ENCODE measurements at regions not wholly inside any gene's neighbourhood (a gene's known extent, or its start where the extent isn't known, plus 50 kb on each side); places are given as distances from the start of the nearest gene placed in this dataset.
A peak's percentile ranks its signal among the peaks of the same experiment; 100 is the strongest.

- 93% methylated on average over 22 of the region's 22 CpGs; no CpG with 5 or more reads in 1 of the 2 experiments for WGBS, 2 experiments (ENCODE audit: extremely low coverage in 1 of 2, insufficient coverage in 1 of 2, insufficient read length in 1 of 2, insufficient replicate concordance in 2 of 2, low coverage in 1 of 2, low lambda C conversion rate in 2 of 2, missing lambda C conversion rate in 1 of 2)
- H3K18ac ChIP-seq (ENCODE audit: extremely low read depth, low read length): no peak overlapping the region
- H4K91ac ChIP-seq (replicated peaks; ENCODE audit: insufficient read length, low read length): no peak overlapping the region
- H2BK120ac ChIP-seq (replicated peaks; ENCODE audit: low read depth, low read length): no peak overlapping the region
- no peak overlapping the region for H4K5ac ChIP-seq (ENCODE audit: insufficient read length, low read depth, low read length)
- H2BK5ac ChIP-seq (ENCODE audit: low read depth, low read length): no peak overlapping the region
- H3K36me3 ChIP-seq (ENCODE audit: control insufficient read depth in 2 of 4, insufficient read depth in 4 of 4, low read length in 3 of 4): no peaks in the 10 kb centered on the region
- no peaks in the 10 kb centered on the region; a peak in 1 of 7 replicates for H3K4me1 ChIP-seq (replicated peaks in 1 of 4; ENCODE audit: control insufficient read depth in 3 of 4, insufficient read depth in 4 of 4, low read length in 3 of 4)
- H3K4me3 ChIP-seq (ENCODE audit: extremely low read depth in 1 of 4, insufficient read depth in 2 of 4, low read depth in 3 of 4, low read length in 4 of 4): no peak overlapping the region
- H3K56ac ChIP-seq (replicated peaks; ENCODE audit: insufficient read length, low read depth, low read length): no peak overlapping the region
- no peak overlapping the region for H2BK20ac ChIP-seq (ENCODE audit: low read length)
- no peak overlapping the region for H3K4ac ChIP-seq (replicated peaks; ENCODE audit: insufficient read length, low read depth, low read length)
- no peak overlapping the region for H3K4me2 ChIP-seq (ENCODE audit: insufficient read depth in 1 of 2, low read depth in 2 of 2, low read length in 2 of 2)
- H3K9ac ChIP-seq (replicated peaks in 1 of 4; ENCODE audit: extremely low read depth in 1 of 4, low read depth in 3 of 4, low read length in 3 of 4): no peak overlapping the region
- H3K79me1 ChIP-seq (ENCODE audit: low read depth, low read length): no peaks in the 10 kb centered on the region
- H3K9me3 ChIP-seq (ENCODE audit: insufficient read depth in 2 of 2, low read depth in 1 of 2, low read length in 1 of 2): no peaks in the 10 kb centered on the region
- no peak overlapping the region for H3K23ac ChIP-seq (ENCODE audit: insufficient read length)
- no peak overlapping the region for H2AK5ac ChIP-seq (ENCODE audit: low read depth, low read length)
- peak overlapping the region; percentile 35; the same call in 1 of the 2 replicates for H2AFZ ChIP-seq (ENCODE audit: low read length)
- ChIA-PET CTCF (ENCODE audit: partially characterized antibody) (interaction anchor here (0.6 to 1.7 kb wide), 4 partner anchors 13 to 485 kb away, joined by 3 to 5 read pairs (median 3); no protein-coding TSS in a partner anchor), POLR2A (ENCODE audit: partially characterized antibody) (no interaction called here)
- DNase-seq (ENCODE audit: low read depth in 1 of 2, low spot score in 2 of 2): no peak
- H2BK12ac ChIP-seq (ENCODE audit: low read depth, low read length): no peak overlapping the region
- H3K23me2 ChIP-seq (ENCODE audit: low read depth, low read length): no peaks in the 10 kb centered on the region
- H2BK15ac ChIP-seq (ENCODE audit: low read length): no peak overlapping the region
- TF ChIP-seq CTCF (IDR thresholded peaks at IDR 0.05; ENCODE audit: control extremely low read depth in 1 of 3, insufficient read depth in 1 of 3, low read depth in 1 of 3, low read length in 3 of 3) (peak in 2 of 3 experiments; percentile 9 to 28; a peak in 2 of 4 replicates), RAD21 (IDR thresholded peaks at IDR 0.05 in 1 of 2, conservative IDR thresholded peaks at IDR 0.05 in 1 of 2; ENCODE audit: low read depth in 2 of 2, low read length in 2 of 2) (peak; percentile 9 to 21; a peak in 2 of 4 replicates), BCL11A (IDR thresholded peaks at IDR 0.05; ENCODE audit: low read depth in 2 of 2, low read length in 2 of 2) (no peak)
- no peaks in the 10 kb centered on the region for H3K27me3 ChIP-seq (replicated peaks in 1 of 4; ENCODE audit: control insufficient read depth in 3 of 4, extremely low read depth in 1 of 4, insufficient read depth in 3 of 4, low read length in 3 of 4)
- no peak overlapping the region for H3K27ac ChIP-seq (ENCODE audit: low read depth, low read length)
- H3K79me2 ChIP-seq (ENCODE audit: control insufficient read depth in 1 of 2, insufficient read depth in 2 of 2, low read length in 2 of 2): no peaks in the 10 kb centered on the region
- FAIRE-seq: no peak
- no peaks in the 10 kb centered on the region for H4K20me1 ChIP-seq (replicated peaks in 1 of 2; ENCODE audit: control insufficient read depth in 1 of 2, insufficient read depth in 2 of 2, low read length in 2 of 2)
- no peak overlapping the region for H4K8ac ChIP-seq (ENCODE audit: extremely low read depth, insufficient read depth, low read length)
- H3K14ac ChIP-seq (ENCODE audit: insufficient read length): no peak overlapping the region
Measured at GRCh38 chr5:114857941-114858551, 311.7 kb downstream of the TRIM36 start.

All from H1 (cell line).